A673 (cell line): ENCODE measurements at regions not wholly inside any gene's neighbourhood (a gene's known extent, or its start where the extent isn't known, plus 50 kb on each side); places are given as distances from the start of the nearest gene placed in this dataset.

Experiments
- BruUV-seq: library from RNA; stranded (reverse); fragments of 400-500 nt; replicated peaks from 2 replicates; lab custom pipeline; 2021; lab: Mats Ljungman, UMichigan
- CTCF ChIA-PET: fragments of 300-600 bp; sonication (Branson Sonifier 250); formaldehyde crosslinking; loops from one replicate; lab custom pipeline; 2022; ENCODE audit warnings: antibody characterized with exemption; lab: Charles Lee
- POLR2A ChIA-PET: fragments of 300-600 bp; sonication (Branson Sonifier 250); formaldehyde crosslinking; loops from one replicate; lab custom pipeline; 2022; ENCODE audit warnings: antibody characterized with exemption; ENCODE audit not compliant: low non-redundant PET; lab: Charles Lee
- DNase-seq: peaks from one replicate; pipeline ENCODE4 v3.0.0-alpha.2; 2015; ENCODE audit warnings: low spot score
- H3K27ac ChIP-seq: fragments of 200-600 bp; sonication (generic); 2 replicates; pipeline ENCODE4 v1.5.1; 2016; ENCODE audit warnings: mixed run types, low read depth, mild to moderate bottlenecking, mixed read lengths, antibody characterized with exemption, low read length; ENCODE audit not compliant: poor library complexity, severe bottlenecking
- H3K27me3 ChIP-seq: fragments of 200-600 bp; sonication (generic); replicated peaks from 2 replicates; pipeline ENCODE4 v1.6.1; 2017; ENCODE audit warnings: mixed run types, low read depth, mild to moderate bottlenecking, mixed read lengths, antibody characterized with exemption, low read length; ENCODE audit not compliant: insufficient read depth, poor library complexity
- H3K36me3 ChIP-seq: fragments of 200-600 bp; sonication (generic); 2 replicates; pipeline ENCODE4 v1.6.1; 2016; ENCODE audit warnings: mixed run types, mild to moderate bottlenecking, mixed read lengths, antibody characterized with exemption, low read length; ENCODE audit not compliant: insufficient read depth, poor library complexity, severe bottlenecking
- H3K4me1 ChIP-seq: fragments of 200-600 bp; sonication (generic); 2 replicates; pipeline ENCODE4 v1.6.1; 2017; ENCODE audit warnings: mixed run types, mild to moderate bottlenecking, mixed read lengths, antibody characterized with exemption, low read length; ENCODE audit not compliant: insufficient read depth, poor library complexity, severe bottlenecking
- H3K4me3 ChIP-seq: fragments of 200-600 bp; sonication (generic); 2 replicates; pipeline ENCODE4 v1.5.1; 2016; ENCODE audit warnings: low read depth, mixed run types, mild to moderate bottlenecking, mixed read lengths, low read length; ENCODE audit not compliant: poor library complexity, severe bottlenecking
- H3K9me3 ChIP-seq: fragments of 200-600 bp; sonication (generic); 2 replicates; pipeline ENCODE4 v1.6.1; 2016; ENCODE audit warnings: mixed run types, low read depth, mild to moderate bottlenecking, mixed read lengths, antibody characterized with exemption, low read length; ENCODE audit not compliant: poor library complexity, severe bottlenecking
- EZH2 ChIP-seq: fragments of 200-600 bp; sonication (generic); IDR thresholded peaks from 2 replicates; pipeline ENCODE4 v1.6.1; 2017; ENCODE audit warnings: borderline replicate concordance, low read depth, mild to moderate bottlenecking, mixed read lengths, antibody characterized with exemption, low read length; ENCODE audit not compliant: poor library complexity, severe bottlenecking
- intact Hi-C: fragments of 100-400 bp; cut with micrococcal nuclease; formaldehyde crosslinking; loops from one replicate; pipeline ENCODE4 v1.10.0; 2022; ENCODE audit not compliant: unreplicated experiment
- TF ChIP-seq, protein P1 (sequence below): fragments of 300-800, 200-600 bp; sonication (generic); conservative IDR thresholded peaks from 2 replicates; pipeline ENCODE4 v1.5.1; 2017; ENCODE audit warnings: low read depth, mild to moderate bottlenecking, antibody characterized with exemption, low read length, moderate library complexity, mixed read lengths

DNA sequence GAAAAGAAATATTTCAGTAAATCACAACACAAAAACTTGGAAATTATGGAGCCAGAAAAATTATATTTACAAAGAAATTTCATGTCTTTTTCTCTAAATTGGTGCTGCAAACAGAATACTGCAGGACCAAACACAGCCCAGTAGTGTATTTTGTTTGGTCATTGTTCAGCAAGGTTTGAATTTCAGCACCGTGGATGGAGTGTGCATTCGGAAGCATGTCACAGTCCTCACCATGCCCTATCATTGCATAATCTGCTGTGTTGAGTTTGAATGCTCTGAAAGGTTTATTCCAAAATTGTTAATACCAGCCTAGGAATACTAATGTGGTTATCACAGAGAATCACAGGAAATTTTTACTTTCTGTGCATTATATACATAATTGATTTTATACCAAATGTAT lies 296.7 kb downstream of the METTL4 start:
- H3K27ac ChIP-seq, result no peak overlapping the region
- H3K36me3 ChIP-seq, result no peaks in the 10 kb centered on the region
- BruUV-seq, result no TSS peak
- H3K27me3 ChIP-seq, result peaks cover 23% of the 10 kb centered on the region
- DNase-seq, result no peak
- ChIA-PET POLR2A (no interaction called here), CTCF (no interaction called here)
- TF ChIP-seq, protein P1, sequence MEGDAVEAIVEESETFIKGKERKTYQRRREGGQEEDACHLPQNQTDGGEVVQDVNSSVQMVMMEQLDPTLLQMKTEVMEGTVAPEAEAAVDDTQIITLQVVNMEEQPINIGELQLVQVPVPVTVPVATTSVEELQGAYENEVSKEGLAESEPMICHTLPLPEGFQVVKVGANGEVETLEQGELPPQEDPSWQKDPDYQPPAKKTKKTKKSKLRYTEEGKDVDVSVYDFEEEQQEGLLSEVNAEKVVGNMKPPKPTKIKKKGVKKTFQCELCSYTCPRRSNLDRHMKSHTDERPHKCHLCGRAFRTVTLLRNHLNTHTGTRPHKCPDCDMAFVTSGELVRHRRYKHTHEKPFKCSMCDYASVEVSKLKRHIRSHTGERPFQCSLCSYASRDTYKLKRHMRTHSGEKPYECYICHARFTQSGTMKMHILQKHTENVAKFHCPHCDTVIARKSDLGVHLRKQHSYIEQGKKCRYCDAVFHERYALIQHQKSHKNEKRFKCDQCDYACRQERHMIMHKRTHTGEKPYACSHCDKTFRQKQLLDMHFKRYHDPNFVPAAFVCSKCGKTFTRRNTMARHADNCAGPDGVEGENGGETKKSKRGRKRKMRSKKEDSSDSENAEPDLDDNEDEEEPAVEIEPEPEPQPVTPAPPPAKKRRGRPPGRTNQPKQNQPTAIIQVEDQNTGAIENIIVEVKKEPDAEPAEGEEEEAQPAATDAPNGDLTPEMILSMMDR, result no peak
- no peak for TF ChIP-seq EZH2
- intact Hi-C loops, result no loop called here
- no peaks in the 10 kb centered on the region for H3K4me1 ChIP-seq
- H3K9me3 ChIP-seq, result no peaks in the 10 kb centered on the region
- H3K4me3 ChIP-seq, result no peak overlapping the region

DNA sequence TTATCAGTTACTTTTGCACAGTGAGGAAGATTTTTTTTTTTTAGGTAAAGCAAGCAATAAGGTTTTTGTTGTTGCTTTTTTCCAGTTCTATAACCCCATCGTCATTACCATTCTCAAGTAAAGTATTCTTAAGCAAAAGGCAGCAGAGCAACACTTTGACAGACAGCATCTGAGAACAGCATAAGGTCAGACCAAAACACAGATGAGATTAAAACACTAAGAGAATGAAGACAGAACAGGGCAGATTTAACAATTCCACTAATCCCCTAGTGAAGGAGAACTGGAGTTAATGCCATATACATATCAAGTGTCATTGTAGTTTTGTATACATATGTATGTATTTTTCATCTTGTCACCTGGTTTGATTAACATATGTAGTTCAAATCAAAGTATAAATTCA lies 290.2 kb downstream of the METTL4 start:
- H3K36me3 ChIP-seq, result no peaks in the 10 kb centered on the region
- no TSS peak for BruUV-seq
- intact Hi-C loops, result no loop called here
- no peak for TF ChIP-seq EZH2
- TF ChIP-seq, protein P1, result no peak
- no peak overlapping the region for H3K4me3 ChIP-seq
- H3K27me3 ChIP-seq, result peaks cover 4% of the 10 kb centered on the region
- DNase-seq, result no peak
- no peak overlapping the region for H3K27ac ChIP-seq
- no peaks in the 10 kb centered on the region for H3K9me3 ChIP-seq
- CTCF ChIA-PET, result no interaction called here
- POLR2A ChIA-PET, result no interaction called here
- no peaks in the 10 kb centered on the region for H3K4me1 ChIP-seq

DNA sequence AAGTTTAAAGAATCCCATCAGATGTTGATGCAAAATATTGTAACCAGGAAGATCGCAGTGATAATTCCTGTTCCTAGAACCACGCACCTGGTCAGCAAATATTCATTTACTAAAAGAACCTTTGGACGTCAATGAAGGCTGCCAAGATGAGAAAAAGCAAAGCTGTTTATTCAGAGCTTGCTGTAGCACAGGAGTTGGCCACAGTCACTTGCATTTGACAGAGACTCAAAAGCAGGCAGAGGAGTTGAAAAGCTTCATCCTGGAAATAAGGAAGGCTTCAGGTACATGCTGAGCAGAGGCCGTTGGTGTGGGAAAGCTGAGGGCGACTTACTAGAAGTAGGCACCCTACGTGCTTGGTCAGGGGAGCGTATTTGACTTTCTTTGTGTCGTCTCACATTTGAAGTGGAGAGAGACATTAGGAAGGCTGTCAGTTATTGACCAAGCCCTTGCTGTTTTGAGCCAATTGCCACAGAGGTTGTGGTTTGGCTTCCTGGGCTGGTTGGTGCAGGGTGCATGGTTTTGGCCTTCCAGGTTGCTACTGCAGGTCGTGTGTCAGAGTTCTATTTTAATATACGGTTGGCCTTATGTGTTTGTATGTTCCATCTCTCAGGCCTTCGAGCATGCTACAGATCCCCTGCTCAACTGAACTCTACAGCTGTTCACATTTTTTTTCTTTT lies 289.6 kb downstream of the METTL4 start:
- H3K27ac ChIP-seq, result no peak overlapping the region
- no peak for TF ChIP-seq EZH2
- TF ChIP-seq, protein P1, result no peak
- H3K27me3 ChIP-seq, result peaks cover 4% of the 10 kb centered on the region
- H3K4me1 ChIP-seq, result no peaks in the 10 kb centered on the region
- no peaks in the 10 kb centered on the region for H3K9me3 ChIP-seq
- BruUV-seq, result no TSS peak
- intact Hi-C loops, result no loop called here
- no peak for DNase-seq
- ChIA-PET POLR2A (no interaction called here), CTCF (no interaction called here)
- no peaks in the 10 kb centered on the region for H3K36me3 ChIP-seq
- no peak overlapping the region for H3K4me3 ChIP-seq
